ENCODE measurements at regions not wholly inside any gene's neighbourhood (a gene's known extent, or its start where the extent isn't known, plus 50 kb on each side); places are given as distances from the start of the nearest gene placed in this dataset.

GRCh38 chr14:41973178-41973577, 366.5 kb downstream of the LRFN5 start:
- in situ Hi-C loops (cut with MboI; ENCODE audit: low sequenced_read_pairs) = no loop called here
- POLR2A ChIA-PET (ENCODE audit: unreplicated experiment) = no interaction called here
- H3K9ac ChIP-seq (ENCODE audit: low read depth, low read length) = no peak overlapping the region

More at GRCh38 chr14:41973178-41973577, 366.5 kb downstream of the LRFN5 start:
- Histone ChIP-seq H2BK5ac (ENCODE audit: low read depth, low read length, poor library complexity, severe bottlenecking) (no peak overlapping the region), H4K91ac (ENCODE audit: insufficient read depth, low read depth, low read length) (no peak overlapping the region), H4K8ac (ENCODE audit: low read depth in 2 of 2, low read length in 2 of 2) (no peak overlapping the region), H3K14ac (replicated peaks; ENCODE audit: low read depth, low read length) (no peak overlapping the region), H3K18ac (ENCODE audit: low read depth, low read length) (no peak overlapping the region), H2AK9ac (replicated peaks; ENCODE audit: low read depth, low read length, poor library complexity) (no peak overlapping the region), H2BK120ac (ENCODE audit: low read depth, low read length) (no peak overlapping the region), H2AK5ac (ENCODE audit: low read depth, low read length) (no peak overlapping the region), H3K9me1 (ENCODE audit: insufficient read depth, low read length) (no peaks in the 10 kb centered on the region), H4K20me1 (ENCODE audit: insufficient read depth, low read length) (no peaks in the 10 kb centered on the region), H2BK20ac (ENCODE audit: low read depth, low read length) (no peak overlapping the region), H3K23ac (ENCODE audit: low read depth, low read length) (no peak overlapping the region), H3K36me3 (ENCODE audit: control insufficient read depth, insufficient read depth, low read length) (no peaks in the 10 kb centered on the region), H3K27me3 (ENCODE audit: control insufficient read depth, insufficient read depth, low read length) (no peaks in the 10 kb centered on the region), H3K4me3 (ENCODE audit: insufficient read depth, low read depth, low read length) (no peak overlapping the region), H3K56ac (ENCODE audit: extremely low read depth, insufficient read depth, low read length) (no peak overlapping the region), H3K79me1 (ENCODE audit: low read depth in 1 of 2, low read length in 2 of 2) (no peaks in the 10 kb centered on the region), H2AFZ (replicated peaks; ENCODE audit: low read length, poor library complexity) (no peak overlapping the region), H2BK15ac (ENCODE audit: low read depth, low read length) (no peak overlapping the region), H3K9me3 (ENCODE audit: control insufficient read depth, insufficient read depth, low read length) (no peaks in the 10 kb centered on the region), H3K4me1 (ENCODE audit: control insufficient read depth, insufficient read depth, low read length) (no peaks in the 10 kb centered on the region), H3K27ac (ENCODE audit: insufficient read depth, low read length) (no peak overlapping the region), H3K4ac (ENCODE audit: low read depth, low read length) (no peak overlapping the region), H4K5ac (ENCODE audit: low read depth, low read length) (no peak overlapping the region), H3K4me2 (ENCODE audit: low read depth, low read length) (no peak overlapping the region)
- BruUV-seq (replicated peaks) = no TSS peak
- dilution Hi-C loops (cut with HindIII; ENCODE audit: low sequenced_read_pairs, unreplicated experiment) = no loop called here
- TF ChIP-seq RAD21 (IDR thresholded peaks at IDR 0.05; ENCODE audit: low read length) = no peak
- intact Hi-C loops (cut with micrococcal nuclease) = no loop called here
- ATAC-seq (ENCODE audit: low read depth) (no peak), DNase-seq (no peak)
- WGBS, 2 experiments (ENCODE audit: extremely low coverage in 2 of 2, insufficient read length in 1 of 2) = no CpG with 5 or more reads among the region's 2 CpGs
- CTCF ChIA-PET = no interaction called here
